Suppressor macrophage treated with lipopolysaccharide for 4 hours (primary cell): ENCODE measurements at regions not wholly inside any gene's neighbourhood (a gene's known extent, or its start where the extent isn't known, plus 50 kb on each side); places are given as distances from the start of the nearest gene placed in this dataset.
"Not testable (repeated sequence)": the region's sequence is repeated elsewhere in the genome, so short reads cannot be mapped to it uniquely, and the experiment has no call there.

Source experiments
- DNase-seq: peaks from one replicate; pipeline ENCODE4 v3.0.0-alpha.2; 2020

GRCh38 chr14:45705940-45706534 lies 453.0 kb upstream of the MIS18BP1 start:
- DNase-seq = no peak

GRCh38 chr14:45699471-45699870 lies 446.5 kb upstream of the MIS18BP1 start:
- no peak for DNase-seq

- no peak for DNase-seq
Observed at GRCh38 chr14:45698462-45699134, 445.6 kb upstream of the MIS18BP1 start.

- DNase-seq = no peak
Observed at GRCh38 chr14:45686771-45687170, 433.8 kb upstream of the MIS18BP1 start.

GRCh38 chr14:45680531-45680930 lies 427.5 kb upstream of the MIS18BP1 start:
- DNase-seq = no peak

GRCh38 chr14:45679853-45680252 lies 426.9 kb upstream of the MIS18BP1 start:
- DNase-seq = no peak

- no peak for DNase-seq
Observed at GRCh38 chr14:45678163-45678562, 425.2 kb upstream of the MIS18BP1 start.

- no peak for DNase-seq
Observed at GRCh38 chr14:45673420-45673819, 420.4 kb upstream of the MIS18BP1 start.

- DNase-seq = no peak
Observed at GRCh38 chr14:45664668-45665356, 411.8 kb upstream of the MIS18BP1 start.

- no peak for DNase-seq
Observed at GRCh38 chr14:45658917-45659299, 405.9 kb upstream of the MIS18BP1 start.

GRCh38 chr14:45658226-45658916 lies 405.4 kb upstream of the MIS18BP1 start:
- DNase-seq = no peak

GRCh38 chr14:45651890-45652289 lies 398.9 kb upstream of the MIS18BP1 start:
- DNase-seq = no peak

GRCh38 chr14:45650754-45651153 lies 397.8 kb upstream of the MIS18BP1 start:
- DNase-seq = no peak

GRCh38 chr14:45649051-45649450 lies 396.0 kb upstream of the MIS18BP1 start:
- DNase-seq = no peak

- DNase-seq = no peak
Observed at GRCh38 chr14:45641541-45641940, 388.5 kb upstream of the MIS18BP1 start.

- DNase-seq = not testable (repeated sequence)
Observed at GRCh38 chr14:45634651-45635441, 381.8 kb upstream of the MIS18BP1 start.

GRCh38 chr14:45633220-45633984 lies 380.4 kb upstream of the MIS18BP1 start:
- DNase-seq = no peak

- DNase-seq = no peak
Observed at GRCh38 chr14:45621731-45622130, 368.7 kb upstream of the MIS18BP1 start.

- DNase-seq = no peak
Observed at GRCh38 chr14:45619831-45620230, 366.8 kb upstream of the MIS18BP1 start.

GRCh38 chr14:45610318-45610717 lies 357.3 kb upstream of the MIS18BP1 start:
- DNase-seq = no peak

GRCh38 chr14:45587142-45587541 lies 334.1 kb upstream of the MIS18BP1 start:
- no peak for DNase-seq

- DNase-seq = no peak
Observed at GRCh38 chr14:45559626-45560025, 306.6 kb upstream of the MIS18BP1 start.
